ENCODE measurements at regions not wholly inside any gene's neighbourhood (a gene's known extent, or its start where the extent isn't known, plus 50 kb on each side); places are given as distances from the start of the nearest gene placed in this dataset.
"Not testable (repeated sequence)": the region's sequence is repeated elsewhere in the genome, so short reads cannot be mapped to it uniquely, and the experiment has no call there.

GRCh38 chr1:121594096-121594495 is 409.3 kb downstream of the SRGAP2C start:
- no peaks in the 10 kb centered on the region for H3K79me2 ChIP-seq (ENCODE audit: insufficient read depth, low read length)
- no peaks in the 10 kb centered on the region for H4K20me1 ChIP-seq (ENCODE audit: insufficient read depth, low read length, poor library complexity, severe bottlenecking)
- H3K9ac ChIP-seq (ENCODE audit: low read depth, low read length, poor library complexity, severe bottlenecking), result no peak overlapping the region
- no peaks in the 10 kb centered on the region for H3K27me3 ChIP-seq (ENCODE audit: insufficient read depth, low read length, poor library complexity, severe bottlenecking)
- H3K9me2 ChIP-seq (replicated peaks; ENCODE audit: low read depth, low read length), result no peaks in the 10 kb centered on the region
- H3K9me3 ChIP-seq (ENCODE audit: insufficient read depth, low read depth, low read length), result no peaks in the 10 kb centered on the region
- H3K4me1 ChIP-seq (ENCODE audit: insufficient read depth, low read length, poor library complexity, severe bottlenecking), result peaks cover 47% of the 10 kb centered on the region
- peak overlapping the region; percentile 43 for H3K4me2 ChIP-seq (ENCODE audit: low read depth, low read length, poor library complexity, severe bottlenecking)
- TF ChIP-seq EZH2phosphoT487 (IDR thresholded peaks at IDR 0.05; ENCODE audit: borderline replicate concordance), result no peak
- no peak for TF ChIP-seq CTCF (conservative IDR thresholded peaks at IDR 0.05; ENCODE audit: low read length)
- peaks cover 6% of the 10 kb centered on the region for H3F3A ChIP-seq (ENCODE audit: low read depth)
- H3K36me3 ChIP-seq (ENCODE audit: insufficient read depth, low read length), result no peaks in the 10 kb centered on the region
- H3K4me3 ChIP-seq (ENCODE audit: low read length, poor library complexity, severe bottlenecking), result no peak overlapping the region
- H2AFZ ChIP-seq (ENCODE audit: low read length), result no peak overlapping the region

- no peaks in the 10 kb centered on the region for H3K27me3 ChIP-seq (ENCODE audit: insufficient read depth, low read length, poor library complexity, severe bottlenecking)
- H3K36me3 ChIP-seq (ENCODE audit: insufficient read depth, low read length), result no peaks in the 10 kb centered on the region
- no peaks in the 10 kb centered on the region for H3K79me2 ChIP-seq (ENCODE audit: insufficient read depth, low read length)
- H3K4me1 ChIP-seq (ENCODE audit: insufficient read depth, low read length, poor library complexity, severe bottlenecking), result peaks cover 47% of the 10 kb centered on the region
- H3K9me3 ChIP-seq (ENCODE audit: insufficient read depth, low read depth, low read length), result no peaks in the 10 kb centered on the region
- peaks cover 6% of the 10 kb centered on the region for H3F3A ChIP-seq (ENCODE audit: low read depth)
- peak overlapping the region; percentile 42 for H3K9ac ChIP-seq (ENCODE audit: low read depth, low read length, poor library complexity, severe bottlenecking)
- peak overlapping the region; percentile 46 for H3K4me3 ChIP-seq (ENCODE audit: low read length, poor library complexity, severe bottlenecking)
- peak overlapping the region; percentile 43 for H3K4me2 ChIP-seq (ENCODE audit: low read depth, low read length, poor library complexity, severe bottlenecking)
- no peak overlapping the region for H2AFZ ChIP-seq (ENCODE audit: low read length)
- no peaks in the 10 kb centered on the region for H3K9me2 ChIP-seq (replicated peaks; ENCODE audit: low read depth, low read length)
- no peaks in the 10 kb centered on the region for H4K20me1 ChIP-seq (ENCODE audit: insufficient read depth, low read length, poor library complexity, severe bottlenecking)
- TF ChIP-seq CTCF (conservative IDR thresholded peaks at IDR 0.05; ENCODE audit: low read length) (no peak), EZH2phosphoT487 (IDR thresholded peaks at IDR 0.05; ENCODE audit: borderline replicate concordance) (no peak)
These were observed 410.3 kb downstream of the SRGAP2C start for GRCh38 chr1:121595089-121595488.

GRCh38 chr1:121604843-121605444 is 420.2 kb downstream of the SRGAP2C start:
- H2AFZ ChIP-seq (ENCODE audit: low read length); H3K79me2 ChIP-seq (ENCODE audit: insufficient read depth, low read length); H3K36me3 ChIP-seq (ENCODE audit: insufficient read depth, low read length); H4K20me1 ChIP-seq (ENCODE audit: insufficient read depth, low read length, poor library complexity, severe bottlenecking); H3K27me3 ChIP-seq (ENCODE audit: insufficient read depth, low read length, poor library complexity, severe bottlenecking); H3K9me3 ChIP-seq (ENCODE audit: insufficient read depth, low read depth, low read length); H3K4me3 ChIP-seq (ENCODE audit: low read length, poor library complexity, severe bottlenecking); H3F3A ChIP-seq (ENCODE audit: low read depth); H3K4me2 ChIP-seq (ENCODE audit: low read depth, low read length, poor library complexity, severe bottlenecking); H3K4me1 ChIP-seq (ENCODE audit: insufficient read depth, low read length, poor library complexity, severe bottlenecking); H3K9me2 ChIP-seq (replicated peaks; ENCODE audit: low read depth, low read length); H3K9ac ChIP-seq (ENCODE audit: low read depth, low read length, poor library complexity, severe bottlenecking): not testable (repeated sequence)

- H3K27me3 ChIP-seq (ENCODE audit: insufficient read depth, low read length, poor library complexity, severe bottlenecking); H4K20me1 ChIP-seq (ENCODE audit: insufficient read depth, low read length, poor library complexity, severe bottlenecking); H3K4me2 ChIP-seq (ENCODE audit: low read depth, low read length, poor library complexity, severe bottlenecking); H3K9me3 ChIP-seq (ENCODE audit: insufficient read depth, low read depth, low read length); H3K36me3 ChIP-seq (ENCODE audit: insufficient read depth, low read length); H3F3A ChIP-seq (ENCODE audit: low read depth); H3K9ac ChIP-seq (ENCODE audit: low read depth, low read length, poor library complexity, severe bottlenecking); H2AFZ ChIP-seq (ENCODE audit: low read length); H3K4me1 ChIP-seq (ENCODE audit: insufficient read depth, low read length, poor library complexity, severe bottlenecking); H3K9me2 ChIP-seq (replicated peaks; ENCODE audit: low read depth, low read length); H3K79me2 ChIP-seq (ENCODE audit: insufficient read depth, low read length); H3K4me3 ChIP-seq (ENCODE audit: low read length, poor library complexity, severe bottlenecking): not testable (repeated sequence)
These were observed 422.7 kb downstream of the SRGAP2C start for GRCh38 chr1:121607499-121607898.

Measured in Loucy (cell line).